ENCODE measurements at regions not wholly inside any gene's neighbourhood (a gene's known extent, or its start where the extent isn't known, plus 50 kb on each side); places are given as distances from the start of the nearest gene placed in this dataset.

- TF ChIP-seq CTCF (IDR thresholded peaks at IDR 0.05; ENCODE audit: extremely low read depth, insufficient read depth, missing control alignments), result no peak
- DNase-seq (ENCODE audit: low spot score), result no peak
- in situ Hi-C loops (cut with MboI; ENCODE audit: low pct_unique_long_range_greater_than_20kb, low sequenced_read_pairs, unreplicated experiment), result no loop called here
Observed at GRCh38 chr2:38178119-38178518, 102.2 kb upstream of the CYP1B1 start.

GRCh38 chr2:38176619-38177021, 100.7 kb upstream of the CYP1B1 start:
- in situ Hi-C loops (cut with MboI; ENCODE audit: low pct_unique_long_range_greater_than_20kb, low sequenced_read_pairs, unreplicated experiment), result no loop called here
- TF ChIP-seq CTCF (IDR thresholded peaks at IDR 0.05; ENCODE audit: extremely low read depth, insufficient read depth, missing control alignments), result no peak
- no peak for DNase-seq (ENCODE audit: low spot score)

- DNase-seq (ENCODE audit: low spot score), result no peak
- in situ Hi-C loops (cut with MboI; ENCODE audit: low pct_unique_long_range_greater_than_20kb, low sequenced_read_pairs, unreplicated experiment), result no loop called here
- TF ChIP-seq CTCF (IDR thresholded peaks at IDR 0.05; ENCODE audit: extremely low read depth, insufficient read depth, missing control alignments), result no peak
Observed at GRCh38 chr2:38174646-38175423, 98.9 kb upstream of the CYP1B1 start.

DNA sequence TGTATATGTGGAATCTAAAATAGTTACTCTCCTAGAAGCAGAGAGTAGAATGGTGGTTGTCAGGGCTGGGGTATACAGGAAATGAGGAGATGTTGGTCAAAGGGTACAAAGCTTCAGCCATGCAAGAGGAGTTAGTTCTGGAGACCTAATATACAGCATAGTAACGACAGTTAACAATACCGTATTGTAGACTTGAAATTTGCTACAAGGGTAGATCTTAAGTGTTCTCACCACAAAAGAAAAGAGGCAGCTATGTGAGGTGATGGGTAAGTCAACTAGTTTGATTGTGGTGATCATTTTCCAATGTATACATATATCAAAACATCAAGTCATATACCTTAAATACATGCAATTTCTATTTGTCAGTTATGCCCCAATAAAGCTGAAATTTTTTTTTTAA, 98.2 kb upstream of the CYP1B1 start:
- TF ChIP-seq CTCF (IDR thresholded peaks at IDR 0.05; ENCODE audit: extremely low read depth, insufficient read depth, missing control alignments), result no peak
- in situ Hi-C loops (cut with MboI; ENCODE audit: low pct_unique_long_range_greater_than_20kb, low sequenced_read_pairs, unreplicated experiment), result no loop called here
- no peak for DNase-seq (ENCODE audit: low spot score)

- in situ Hi-C loops (cut with MboI; ENCODE audit: low pct_unique_long_range_greater_than_20kb, low sequenced_read_pairs, unreplicated experiment), result no loop called here
- no peak for TF ChIP-seq CTCF (IDR thresholded peaks at IDR 0.05; ENCODE audit: extremely low read depth, insufficient read depth, missing control alignments)
- no peak for DNase-seq (ENCODE audit: low spot score)
Observed at GRCh38 chr2:38173683-38174082, 97.7 kb upstream of the CYP1B1 start.

GRCh38 chr2:38171208-38171855, 95.4 kb upstream of the CYP1B1 start:
- no peak for TF ChIP-seq CTCF (IDR thresholded peaks at IDR 0.05; ENCODE audit: extremely low read depth, insufficient read depth, missing control alignments)
- no peak for DNase-seq (ENCODE audit: low spot score)

More at GRCh38 chr2:38171208-38171855, 95.4 kb upstream of the CYP1B1 start:
- in situ Hi-C loops (cut with MboI; ENCODE audit: low pct_unique_long_range_greater_than_20kb, low sequenced_read_pairs, unreplicated experiment), result no loop called here

Data from GM13977 (cell line).